Adrenal gland (tissue), 9 donors: ENCODE measurements at regions not wholly inside any gene's neighbourhood (a gene's known extent, or its start where the extent isn't known, plus 50 kb on each side); places are given as distances from the start of the nearest gene placed in this dataset.

Source experiments
- DNase-seq, 7 donors: peaks; one replicate each; pipeline ENCODE4 v3.0.0-alpha.2; 2019 to 2020
- H3K27ac ChIP-seq, 5 donors: fragments of 200-600 bp; sonication (generic) in 4 of 5; 1 replicate in 3 of 5; 2 replicates in 2 of 5; pipeline versions ENCODE4 v1.5.1 to v1.8.0; 2016 to 2020; ENCODE audit warnings: mild to moderate bottlenecking in 1 of 5
- H3K27me3 ChIP-seq: fragments of 200-600 bp; 2 replicates; pipeline ENCODE4 v1.8.0; 2021
- H3K36me3 ChIP-seq, 2 donors: fragments of 200-600 bp; replicated peaks in 1 of 2; 1 replicate in 1 of 2; 2 replicates in 1 of 2; pipeline versions ENCODE4 v1.5.1 to v1.8.0; 2018 to 2022
- H3K4me1 ChIP-seq, 2 donors: fragments of 200-600 bp; replicated peaks in 1 of 2; 1 replicate in 1 of 2; 2 replicates in 1 of 2; pipeline versions ENCODE4 v1.5.1 to v1.8.0; 2018 to 2021
- H3K4me3 ChIP-seq, 4 donors: fragments of 200-600 bp; sonication (generic) in 3 of 4; one replicate each; pipeline ENCODE4 v1.5.1; 2016 to 2018
- H3K9me3 ChIP-seq, 3 donors: fragments of 200-600 bp; sonication (generic) in 1 of 3; replicated peaks in 1 of 3; 1 replicate in 2 of 3; 2 replicates in 1 of 3; pipeline versions ENCODE4 v1.5.1 to v1.8.0; 2016 to 2021
- CTCF ChIP-seq, 6 experiments: fragments of 450-650 bp in 4 of 6; fragments of 200-600 bp in 2 of 6; sonication (generic) in 1 of 6; IDR thresholded peaks; 1 replicate in 5 of 6; 2 replicates in 1 of 6; pipeline versions ENCODE4 v1.5.1 to v1.8.0; 2016 to 2021; ENCODE audit warnings: antibody characterized with exemption in 6 of 6, mild to moderate bottlenecking in 2 of 6, moderate library complexity in 1 of 6
- POLR2A ChIP-seq, 2 donors: fragments of 450-650 bp; IDR thresholded peaks; one replicate each; pipeline ENCODE4 v1.6.1; 2017; ENCODE audit warnings: antibody characterized with exemption in 2 of 2, mild to moderate bottlenecking in 2 of 2, moderate library complexity in 1 of 2
- WGBS, 4 donors: extraction: QIAGEN DNeasy Blood & Tissue Kit in 2 of 4; methylation state at CpG; one replicate each; pipeline versions ENCODE4 v1.1.5 to v1.1.7; 2013 to 2017; 5-methylcytosine and 5-hydroxymethylcytosine counted together
- intact Hi-C, 2 donors: fragments of 100-400 bp; cut with DNase I; formaldehyde crosslinking; loops; one replicate each; pipeline versions ENCODE4 v1.14.1 to v1.15.0; 2022 to 2023
- donor health status: healthy with polysubstance abuse.
- donor health status: Bipolar disorder and iron deficiency.
- donor health status: DM: yes; HTN: yes; CAD: no.
- donor health status: DM: no; HTN: no; CAD: no.
- donor health status: DM: no; HTN: no; CAD: no.

GRCh38 chr4:141458501-141458900 lies 177.9 kb upstream of the IL15 start:
- H3K4me3 ChIP-seq, result no peak overlapping the region
- no peaks in the 10 kb centered on the region for H3K27me3 ChIP-seq
- H3K27ac ChIP-seq, result no peak overlapping the region
- 52 to 77% (median 59%) methylated on average over 3 of the region's 3 CpGs for WGBS, 4 donors
- H3K4me1 ChIP-seq, result no peaks in the 10 kb centered on the region
- no peak for TF ChIP-seq POLR2A (IDR thresholded peaks at IDR 0.05)
- no peaks in the 10 kb centered on the region for H3K9me3 ChIP-seq
- H3K36me3 ChIP-seq, result no peaks in the 10 kb centered on the region
- intact Hi-C loops, result no loop called here
- DNase-seq, result no peak

DNA sequence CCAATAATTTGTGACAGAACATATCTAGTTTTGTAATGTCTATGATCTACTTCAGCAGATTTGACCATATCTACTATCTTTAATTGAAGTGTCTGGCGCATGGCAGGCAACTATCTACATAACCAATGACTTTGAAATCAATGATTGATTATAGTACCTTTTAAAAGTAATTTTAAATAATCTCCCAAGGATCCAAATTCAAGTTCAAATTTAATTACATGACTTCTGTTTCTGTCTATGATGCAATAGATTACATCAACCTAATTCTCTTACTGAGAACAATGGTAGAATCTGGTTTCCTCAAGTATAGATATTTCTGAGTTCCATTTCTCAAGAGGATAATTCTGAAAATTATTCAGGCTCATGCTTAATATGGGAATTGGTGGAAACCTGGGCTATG lies 177.4 kb upstream of the IL15 start:
- H3K4me1 ChIP-seq, result no peaks in the 10 kb centered on the region
- H3K4me3 ChIP-seq, result no peak overlapping the region
- DNase-seq, result no peak
- no peaks in the 10 kb centered on the region for H3K9me3 ChIP-seq
- no peaks in the 10 kb centered on the region for H3K36me3 ChIP-seq
- intact Hi-C loops, result no loop called here
- TF ChIP-seq CTCF (IDR thresholded peaks at IDR 0.05), result no peak
- TF ChIP-seq POLR2A (IDR thresholded peaks at IDR 0.05), result no peak
- H3K27me3 ChIP-seq, result no peaks in the 10 kb centered on the region
- 89 to 95% (median 92%) methylated on average over 1 of the region's 1 CpG for WGBS, 4 donors
- H3K27ac ChIP-seq, result no peak overlapping the region

GRCh38 chr4:141462361-141462760 lies 174.0 kb upstream of the IL15 start:
- peak in 3 of 7 donors; percentile 6 to 18 (median 14) for DNase-seq
- no peaks in the 10 kb centered on the region for H3K4me1 ChIP-seq
- 52 to 71% (median 61%) methylated on average over 2 of the region's 2 CpGs for WGBS, 4 donors
- no peaks in the 10 kb centered on the region for H3K9me3 ChIP-seq
- no peak overlapping the region for H3K27ac ChIP-seq
- H3K27me3 ChIP-seq, result no peaks in the 10 kb centered on the region
- no peak overlapping the region for H3K4me3 ChIP-seq
- no peaks in the 10 kb centered on the region for H3K36me3 ChIP-seq
- intact Hi-C loops, result no loop called here
- no peak for TF ChIP-seq POLR2A (IDR thresholded peaks at IDR 0.05)
- no peak for TF ChIP-seq CTCF (IDR thresholded peaks at IDR 0.05)

DNA sequence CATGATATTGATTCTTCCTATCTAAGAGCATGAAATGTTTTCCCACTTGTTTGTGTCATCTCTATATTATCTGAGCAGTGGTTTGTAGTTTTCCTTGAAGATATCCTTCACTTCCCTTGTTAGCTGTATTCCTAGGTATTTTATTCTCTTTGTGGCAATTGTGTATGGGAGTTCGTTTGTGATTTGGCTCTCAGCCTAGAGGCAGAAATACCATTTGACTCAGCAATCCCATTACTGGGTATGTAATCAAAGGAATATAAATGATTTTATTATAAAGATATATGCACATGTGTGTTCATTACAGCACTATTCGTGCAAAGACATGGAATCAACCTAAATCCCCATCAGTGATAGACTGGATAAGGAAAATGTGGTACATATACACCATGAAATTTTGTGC lies 172.7 kb upstream of the IL15 start:
- no peak for DNase-seq
- H3K27me3 ChIP-seq, result no peaks in the 10 kb centered on the region
- 60 to 78% (median 72%) methylated on average over 2 of the region's 2 CpGs for WGBS, 4 donors
- TF ChIP-seq POLR2A (IDR thresholded peaks at IDR 0.05), result no peak
- TF ChIP-seq CTCF (IDR thresholded peaks at IDR 0.05), result no peak
- intact Hi-C loops, result no loop called here
- no peak overlapping the region for H3K4me3 ChIP-seq
- H3K4me1 ChIP-seq, result no peaks in the 10 kb centered on the region
- no peaks in the 10 kb centered on the region for H3K9me3 ChIP-seq
- no peaks in the 10 kb centered on the region for H3K36me3 ChIP-seq
- H3K27ac ChIP-seq, result no peak overlapping the region

DNA sequence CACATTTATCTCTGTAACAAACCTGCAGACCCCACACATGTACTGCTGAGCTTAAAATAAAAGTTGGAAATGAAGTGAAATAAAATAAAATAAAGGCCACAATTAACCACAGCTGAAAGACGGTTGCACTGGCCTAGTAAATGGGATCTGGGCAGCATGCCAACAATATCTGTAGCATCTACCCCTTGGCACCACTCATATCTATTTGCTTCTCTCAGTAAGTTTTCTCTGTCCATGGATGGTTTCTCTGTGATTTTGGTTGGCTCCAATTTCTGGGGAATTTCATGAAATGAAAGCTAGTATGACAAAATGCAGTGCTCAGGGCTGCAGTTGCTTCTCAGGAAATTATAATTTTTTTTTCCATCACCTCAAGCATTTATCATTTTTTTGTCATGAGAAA lies 172.0 kb upstream of the IL15 start:
- Histone ChIP-seq H3K4me3 (no peak overlapping the region), H3K36me3 (no peaks in the 10 kb centered on the region), H3K4me1 (no peaks in the 10 kb centered on the region), H3K27ac (no peak overlapping the region), H3K9me3 (no peaks in the 10 kb centered on the region), H3K27me3 (no peaks in the 10 kb centered on the region)
- 21 to 47% (median 35%) methylated on average over 1 of the region's 1 CpG for WGBS, 4 donors
- DNase-seq, result peak in 5 of 7 donors; percentile 7 to 55 (median 15)
- intact Hi-C loops, result no loop called here
- TF ChIP-seq CTCF (IDR thresholded peaks at IDR 0.05) (no peak), POLR2A (IDR thresholded peaks at IDR 0.05) (no peak)
